ENCODE measurements at regions not wholly inside any gene's neighbourhood (a gene's known extent, or its start where the extent isn't known, plus 50 kb on each side); places are given as distances from the start of the nearest gene placed in this dataset.

GRCh38 chr3:8156138-8156537, 345.5 kb upstream of the LMCD1 start:
- Histone ChIP-seq H3K4me1 (no peaks in the 10 kb centered on the region), H3K27me3 (no peaks in the 10 kb centered on the region), H3K9me3 (no peaks in the 10 kb centered on the region), H3K4me3 (no peak overlapping the region), H3K27ac (no peak overlapping the region), H3K36me3 (no peaks in the 10 kb centered on the region)
- ATAC-seq (no peak), DNase-seq (no peak)
- intact Hi-C loops (cut with DNase I): no loop called here
- no peak for TF ChIP-seq CTCF (IDR thresholded peaks at IDR 0.05)
- no peak for TF ChIP-seq POLR2A (IDR thresholded peaks at IDR 0.05)
- WGBS, 4 donors: 62 to 68% (median 64%) methylated on average over 6 of the region's 6 CpGs

GRCh38 chr3:8156831-8157230, 344.8 kb upstream of the LMCD1 start:
- WGBS, 4 donors: 92 to 100% (median 97%) methylated on average over 2 of the region's 2 CpGs
- TF ChIP-seq CTCF (IDR thresholded peaks at IDR 0.05) (no peak), POLR2A (IDR thresholded peaks at IDR 0.05) (no peak)
- Histone ChIP-seq H3K27me3 (no peaks in the 10 kb centered on the region), H3K4me3 (no peak overlapping the region), H3K4me1 (no peaks in the 10 kb centered on the region), H3K9me3 (no peaks in the 10 kb centered on the region), H3K36me3 (no peaks in the 10 kb centered on the region), H3K27ac (no peak overlapping the region)
- intact Hi-C loops (cut with DNase I): no loop called here
- ATAC-seq (no peak), DNase-seq (no peak)

- DNase-seq (no peak), ATAC-seq (no peak)
- Histone ChIP-seq H3K9me3 (no peaks in the 10 kb centered on the region), H3K27ac (no peak overlapping the region), H3K27me3 (no peaks in the 10 kb centered on the region), H3K36me3 (no peaks in the 10 kb centered on the region), H3K4me1 (no peaks in the 10 kb centered on the region), H3K4me3 (no peak overlapping the region)
- intact Hi-C loops (cut with DNase I): no loop called here
- TF ChIP-seq POLR2A (IDR thresholded peaks at IDR 0.05) (no peak), CTCF (IDR thresholded peaks at IDR 0.05) (no peak)
- WGBS, 4 donors: 60 to 69% (median 66%) methylated on average over 4 of the region's 4 CpGs
Measured at GRCh38 chr3:8157640-8158039, 344.0 kb upstream of the LMCD1 start.

GRCh38 chr3:8164145-8164544, 337.5 kb upstream of the LMCD1 start:
- Histone ChIP-seq H3K36me3 (no peaks in the 10 kb centered on the region), H3K4me1 (no peaks in the 10 kb centered on the region), H3K9me3 (peaks cover 0 to 10% (median 0%) of the 10 kb centered on the region in 12 donors), H3K4me3 (no peak overlapping the region), H3K27ac (no peak overlapping the region), H3K27me3 (no peaks in the 10 kb centered on the region)
- intact Hi-C loops (cut with DNase I): no loop called here
- 83 to 94% (median 90%) methylated on average over 1 of the region's 1 CpG for WGBS, 4 donors
- DNase-seq (no peak), ATAC-seq (no peak)
- no peak for TF ChIP-seq POLR2A (IDR thresholded peaks at IDR 0.05)
- no peak for TF ChIP-seq CTCF (IDR thresholded peaks at IDR 0.05)

All from heart left ventricle (tissue), 16 donors.